ENCODE measurements at regions not wholly inside any gene's neighbourhood (a gene's known extent, or its start where the extent isn't known, plus 50 kb on each side); places are given as distances from the start of the nearest gene placed in this dataset.

DNA sequence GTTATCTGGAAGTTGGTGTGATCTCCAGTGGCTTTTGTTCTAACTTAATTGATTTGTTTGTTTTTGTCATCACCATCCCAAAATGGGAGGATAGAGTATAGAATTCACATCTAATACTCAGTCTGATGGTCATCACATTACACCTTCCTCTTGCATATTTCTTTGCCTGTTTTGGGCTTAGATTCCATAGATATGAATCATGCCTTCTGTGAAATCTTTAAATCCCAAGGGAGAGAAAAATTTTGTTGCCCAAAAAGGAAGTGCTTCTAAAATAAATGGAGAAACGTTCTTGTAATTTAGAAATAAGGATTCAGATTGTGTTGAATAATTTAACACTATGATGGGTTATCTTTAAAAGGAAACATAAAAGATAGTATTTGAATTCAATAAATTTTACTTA lies 446.0 kb upstream of the LRRC7 start:
- H3K36me3 ChIP-seq (ENCODE audit: control insufficient read depth, insufficient read depth, low read length) = no peaks in the 10 kb centered on the region
- no peak overlapping the region for H3K4me3 ChIP-seq (ENCODE audit: low read length)
- H3K4me1 ChIP-seq (ENCODE audit: control insufficient read depth, insufficient read depth, low read length) = no peaks in the 10 kb centered on the region
- H3K9ac ChIP-seq (ENCODE audit: low read length) = no peak overlapping the region
- H3K27ac ChIP-seq (ENCODE audit: low read depth, low read length) = no peak overlapping the region
- no peaks in the 10 kb centered on the region for H3K27me3 ChIP-seq (ENCODE audit: control insufficient read depth, insufficient read depth, low read length)

DNA sequence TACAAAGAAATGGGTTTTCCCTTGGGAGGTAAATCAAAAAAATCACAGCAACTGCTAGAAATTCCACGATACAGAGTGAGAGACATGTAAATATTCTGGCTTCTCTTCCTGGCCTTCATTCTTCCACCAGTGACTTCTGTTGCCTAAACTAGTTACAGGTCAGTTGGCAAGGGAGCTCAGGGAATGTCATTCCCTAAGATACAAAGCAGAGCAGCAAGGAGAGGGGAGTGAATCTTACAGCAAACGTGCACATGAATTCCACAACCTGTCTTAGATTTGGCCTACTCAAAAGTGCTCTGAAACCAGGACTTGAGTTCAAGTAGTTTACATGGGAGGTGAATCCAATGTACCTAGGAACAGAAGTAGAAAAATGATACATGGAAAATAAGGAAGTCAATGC lies 445.3 kb upstream of the LRRC7 start:
- H3K27ac ChIP-seq (ENCODE audit: low read depth, low read length) = no peak overlapping the region
- no peaks in the 10 kb centered on the region for H3K4me1 ChIP-seq (ENCODE audit: control insufficient read depth, insufficient read depth, low read length)
- H3K27me3 ChIP-seq (ENCODE audit: control insufficient read depth, insufficient read depth, low read length) = no peaks in the 10 kb centered on the region
- no peak overlapping the region for H3K4me3 ChIP-seq (ENCODE audit: low read length)
- no peaks in the 10 kb centered on the region for H3K36me3 ChIP-seq (ENCODE audit: control insufficient read depth, insufficient read depth, low read length)
- no peak overlapping the region for H3K9ac ChIP-seq (ENCODE audit: low read length)

GRCh38 chr1:69123486-69123885 lies 444.2 kb upstream of the LRRC7 start:
- Histone ChIP-seq H3K4me3 (ENCODE audit: low read length) (no peak overlapping the region), H3K9ac (ENCODE audit: low read length) (no peak overlapping the region), H3K36me3 (ENCODE audit: control insufficient read depth, insufficient read depth, low read length) (no peaks in the 10 kb centered on the region), H3K27me3 (ENCODE audit: control insufficient read depth, insufficient read depth, low read length) (no peaks in the 10 kb centered on the region), H3K4me1 (ENCODE audit: control insufficient read depth, insufficient read depth, low read length) (no peaks in the 10 kb centered on the region), H3K27ac (ENCODE audit: low read depth, low read length) (no peak overlapping the region)

GRCh38 chr1:69126796-69127195 lies 440.9 kb upstream of the LRRC7 start:
- no peak overlapping the region for H3K9ac ChIP-seq (ENCODE audit: low read length)
- H3K4me1 ChIP-seq (ENCODE audit: control insufficient read depth, insufficient read depth, low read length) = no peaks in the 10 kb centered on the region
- no peaks in the 10 kb centered on the region for H3K36me3 ChIP-seq (ENCODE audit: control insufficient read depth, insufficient read depth, low read length)
- H3K27me3 ChIP-seq (ENCODE audit: control insufficient read depth, insufficient read depth, low read length) = no peaks in the 10 kb centered on the region
- no peak overlapping the region for H3K27ac ChIP-seq (ENCODE audit: low read depth, low read length)
- H3K4me3 ChIP-seq (ENCODE audit: low read length) = no peak overlapping the region

- Histone ChIP-seq H3K9ac (ENCODE audit: low read length) (no peak overlapping the region), H3K27ac (ENCODE audit: low read depth, low read length) (no peak overlapping the region), H3K4me3 (ENCODE audit: low read length) (no peak overlapping the region), H3K4me1 (ENCODE audit: control insufficient read depth, insufficient read depth, low read length) (no peaks in the 10 kb centered on the region), H3K36me3 (ENCODE audit: control insufficient read depth, insufficient read depth, low read length) (no peaks in the 10 kb centered on the region), H3K27me3 (ENCODE audit: control insufficient read depth, insufficient read depth, low read length) (no peaks in the 10 kb centered on the region)
These were observed 439.5 kb upstream of the LRRC7 start for GRCh38 chr1:69128204-69128603.

- no peaks in the 10 kb centered on the region for H3K4me1 ChIP-seq (ENCODE audit: control insufficient read depth, insufficient read depth, low read length)
- H3K4me3 ChIP-seq (ENCODE audit: low read length) = no peak overlapping the region
- no peak overlapping the region for H3K27ac ChIP-seq (ENCODE audit: low read depth, low read length)
- no peaks in the 10 kb centered on the region for H3K36me3 ChIP-seq (ENCODE audit: control insufficient read depth, insufficient read depth, low read length)
- no peak overlapping the region for H3K9ac ChIP-seq (ENCODE audit: low read length)
- H3K27me3 ChIP-seq (ENCODE audit: control insufficient read depth, insufficient read depth, low read length) = no peaks in the 10 kb centered on the region
These were observed 438.2 kb upstream of the LRRC7 start for GRCh38 chr1:69129538-69129937.

- Histone ChIP-seq H3K4me3 (ENCODE audit: low read length) (no peak overlapping the region), H3K27me3 (ENCODE audit: control insufficient read depth, insufficient read depth, low read length) (no peaks in the 10 kb centered on the region), H3K9ac (ENCODE audit: low read length) (no peak overlapping the region), H3K27ac (ENCODE audit: low read depth, low read length) (no peak overlapping the region), H3K36me3 (ENCODE audit: control insufficient read depth, insufficient read depth, low read length) (no peaks in the 10 kb centered on the region), H3K4me1 (ENCODE audit: control insufficient read depth, insufficient read depth, low read length) (no peaks in the 10 kb centered on the region)
These were observed 429.6 kb upstream of the LRRC7 start for GRCh38 chr1:69138172-69138571.

- Histone ChIP-seq H3K36me3 (ENCODE audit: control insufficient read depth, insufficient read depth, low read length) (no peaks in the 10 kb centered on the region), H3K4me3 (ENCODE audit: low read length) (no peak overlapping the region), H3K4me1 (ENCODE audit: control insufficient read depth, insufficient read depth, low read length) (no peaks in the 10 kb centered on the region), H3K27me3 (ENCODE audit: control insufficient read depth, insufficient read depth, low read length) (no peaks in the 10 kb centered on the region), H3K9ac (ENCODE audit: low read length) (no peak overlapping the region), H3K27ac (ENCODE audit: low read depth, low read length) (no peak overlapping the region)
These were observed 428.7 kb upstream of the LRRC7 start for GRCh38 chr1:69139007-69139406.

GRCh38 chr1:69146303-69146702 lies 421.4 kb upstream of the LRRC7 start:
- Histone ChIP-seq H3K27me3 (ENCODE audit: control insufficient read depth, insufficient read depth, low read length) (no peaks in the 10 kb centered on the region), H3K9ac (ENCODE audit: low read length) (no peak overlapping the region), H3K36me3 (ENCODE audit: control insufficient read depth, insufficient read depth, low read length) (no peaks in the 10 kb centered on the region)

GRCh38 chr1:69148731-69149130 lies 419.0 kb upstream of the LRRC7 start:
- H3K27ac ChIP-seq (ENCODE audit: low read depth, low read length) = no peak overlapping the region
- no peaks in the 10 kb centered on the region for H3K36me3 ChIP-seq (ENCODE audit: control insufficient read depth, insufficient read depth, low read length)
- H3K4me1 ChIP-seq (ENCODE audit: control insufficient read depth, insufficient read depth, low read length) = no peaks in the 10 kb centered on the region
- no peak overlapping the region for H3K9ac ChIP-seq (ENCODE audit: low read length)
- H3K4me3 ChIP-seq (ENCODE audit: low read length) = no peak overlapping the region
- no peaks in the 10 kb centered on the region for H3K27me3 ChIP-seq (ENCODE audit: control insufficient read depth, insufficient read depth, low read length)

More at GRCh38 chr1:69146303-69146702, 421.4 kb upstream of the LRRC7 start:
- Histone ChIP-seq H3K4me1 (ENCODE audit: control insufficient read depth, insufficient read depth, low read length) (no peaks in the 10 kb centered on the region), H3K27ac (ENCODE audit: low read depth, low read length) (no peak overlapping the region), H3K4me3 (ENCODE audit: low read length) (no peak overlapping the region)

GRCh38 chr1:69157046-69157756 lies 410.5 kb upstream of the LRRC7 start:
- Histone ChIP-seq H3K4me1 (ENCODE audit: control insufficient read depth, insufficient read depth, low read length) (no peaks in the 10 kb centered on the region), H3K36me3 (ENCODE audit: control insufficient read depth, insufficient read depth, low read length) (no peaks in the 10 kb centered on the region), H3K9ac (ENCODE audit: low read length) (no peak overlapping the region), H3K27me3 (ENCODE audit: control insufficient read depth, insufficient read depth, low read length) (no peaks in the 10 kb centered on the region), H3K27ac (ENCODE audit: low read depth, low read length) (no peak overlapping the region), H3K4me3 (ENCODE audit: low read length) (no peak overlapping the region)

GRCh38 chr1:69163241-69163640 lies 404.5 kb upstream of the LRRC7 start:
- no peaks in the 10 kb centered on the region for H3K4me1 ChIP-seq (ENCODE audit: control insufficient read depth, insufficient read depth, low read length)
- H3K27ac ChIP-seq (ENCODE audit: low read depth, low read length) = no peak overlapping the region
- no peaks in the 10 kb centered on the region for H3K36me3 ChIP-seq (ENCODE audit: control insufficient read depth, insufficient read depth, low read length)
- no peaks in the 10 kb centered on the region for H3K27me3 ChIP-seq (ENCODE audit: control insufficient read depth, insufficient read depth, low read length)
- no peak overlapping the region for H3K9ac ChIP-seq (ENCODE audit: low read length)
- no peak overlapping the region for H3K4me3 ChIP-seq (ENCODE audit: low read length)

GRCh38 chr1:69163779-69164178 lies 403.9 kb upstream of the LRRC7 start:
- Histone ChIP-seq H3K9ac (ENCODE audit: low read length) (no peak overlapping the region), H3K4me3 (ENCODE audit: low read length) (no peak overlapping the region), H3K27ac (ENCODE audit: low read depth, low read length) (no peak overlapping the region), H3K36me3 (ENCODE audit: control insufficient read depth, insufficient read depth, low read length) (no peaks in the 10 kb centered on the region), H3K27me3 (ENCODE audit: control insufficient read depth, insufficient read depth, low read length) (no peaks in the 10 kb centered on the region), H3K4me1 (ENCODE audit: control insufficient read depth, insufficient read depth, low read length) (no peaks in the 10 kb centered on the region)
